ENCODE measurements at regions not wholly inside any gene's neighbourhood (a gene's known extent, or its start where the extent isn't known, plus 50 kb on each side); places are given as distances from the start of the nearest gene placed in this dataset.
A peak's percentile ranks its signal among the peaks of the same experiment; 100 is the strongest.

DNA sequence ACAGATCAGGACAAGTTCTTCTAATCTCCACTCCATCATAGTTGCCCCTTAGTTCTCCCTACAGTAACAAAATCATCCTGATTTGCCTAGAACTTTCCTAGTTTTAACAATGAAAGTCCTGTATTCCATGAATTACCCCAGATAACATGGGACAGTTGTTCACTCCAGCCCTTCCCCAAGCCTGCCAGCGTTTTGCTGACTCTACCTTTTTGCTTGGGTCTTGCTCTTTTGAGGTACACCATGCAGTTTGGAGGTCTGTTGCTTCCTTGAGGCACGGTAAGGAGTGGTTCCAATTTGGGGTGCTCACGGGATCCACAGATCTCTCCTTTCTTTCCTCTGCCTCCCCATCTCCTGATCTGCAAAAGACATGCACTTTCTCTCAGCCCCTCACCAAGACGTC lies 61.6 kb upstream of the DYRK2 start:
- no peak for DNase-seq (ENCODE audit: low read depth in 2 of 2)

DNA sequence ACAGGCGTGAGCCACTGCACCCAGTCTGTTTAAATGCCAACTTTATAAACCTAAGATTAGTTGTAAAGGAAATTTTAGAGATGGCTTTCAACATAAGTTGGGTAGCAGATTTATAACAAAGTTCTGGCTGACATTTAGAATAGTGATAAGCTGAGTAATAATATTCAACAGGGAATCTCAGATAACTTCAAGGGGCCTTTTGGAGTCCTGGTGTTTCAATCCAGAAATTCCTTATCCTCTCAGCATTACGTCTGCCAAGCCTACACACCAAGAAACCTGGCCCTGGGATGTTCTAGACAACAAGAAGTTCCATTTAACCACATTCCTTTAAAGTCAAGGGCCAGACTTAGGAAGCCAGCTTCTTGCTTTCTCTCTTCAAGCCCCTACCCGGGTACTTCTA lies 59.5 kb upstream of the DYRK2 start:
- DNase-seq (ENCODE audit: low read depth in 2 of 2): no peak

DNA sequence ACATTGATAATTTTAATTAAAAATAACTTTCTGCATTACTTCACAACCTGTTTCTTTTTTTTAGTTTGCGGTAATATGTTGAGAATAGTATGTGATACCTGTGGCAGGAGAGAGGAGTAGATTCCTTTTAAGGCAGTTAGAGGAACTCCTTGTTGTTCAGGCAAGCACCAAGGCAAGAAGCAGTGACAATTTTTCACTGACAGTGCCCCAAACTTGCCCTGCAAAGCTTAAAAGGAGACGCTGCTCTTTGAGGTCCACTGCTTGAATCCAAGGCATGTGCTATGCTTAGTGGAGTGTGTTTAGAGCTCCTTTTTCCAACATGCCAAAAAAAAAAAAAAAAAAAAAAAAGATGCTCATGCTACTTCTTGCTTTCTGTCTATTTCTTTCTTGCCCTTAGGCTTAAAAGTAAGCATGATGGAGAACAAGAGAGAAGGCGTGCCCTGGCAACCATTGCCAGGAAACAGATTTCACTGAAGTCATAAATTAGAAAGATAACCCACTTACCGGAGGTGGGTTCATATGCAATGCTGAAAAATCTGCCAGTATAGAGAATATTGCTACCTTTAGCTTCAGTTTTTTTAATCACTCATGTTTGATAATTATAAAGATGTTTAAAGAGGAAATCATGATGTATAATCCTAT lies 58.3 kb upstream of the DYRK2 start:
- no peak for DNase-seq (ENCODE audit: low read depth in 2 of 2)

DNA sequence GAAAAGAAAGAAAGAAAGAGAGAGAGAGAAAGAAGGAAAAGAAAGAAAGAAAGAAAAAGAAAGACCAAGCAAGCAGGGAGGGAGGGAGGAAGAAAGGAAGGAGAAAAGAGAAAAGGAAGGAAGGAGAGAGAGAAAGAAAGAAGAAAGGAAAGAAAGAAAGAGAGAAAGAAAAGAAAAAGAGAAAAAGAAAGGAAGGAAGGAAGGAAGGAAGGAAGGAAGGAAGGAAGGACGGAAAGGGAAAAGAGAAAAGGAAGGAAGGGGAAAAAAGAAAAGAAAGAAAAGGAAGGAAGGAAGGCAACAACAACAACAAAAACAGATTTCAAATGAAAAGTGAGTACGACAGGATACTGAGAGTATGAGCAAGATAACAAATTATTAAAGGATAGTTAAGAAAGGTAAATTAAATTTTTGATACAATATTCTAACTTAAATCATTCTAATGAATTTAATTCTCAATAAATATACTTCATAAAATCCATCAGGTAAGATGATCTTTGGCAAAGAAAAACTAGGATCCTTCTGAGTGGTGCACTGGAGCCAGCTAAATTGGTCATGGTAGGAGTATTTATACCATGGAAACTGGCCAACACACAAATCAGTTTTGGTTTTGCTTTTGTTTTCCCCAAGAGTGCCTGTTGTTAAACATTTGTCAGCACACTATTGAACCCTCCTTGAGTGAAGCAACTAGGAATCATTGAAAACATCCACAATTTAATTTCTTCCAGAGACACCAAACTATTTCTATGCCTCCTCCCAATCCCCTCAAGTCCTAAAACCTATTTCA lies 56.1 kb upstream of the DYRK2 start:
- peak; percentile 20 to 29 for DNase-seq (ENCODE audit: low read depth in 2 of 2)

DNA sequence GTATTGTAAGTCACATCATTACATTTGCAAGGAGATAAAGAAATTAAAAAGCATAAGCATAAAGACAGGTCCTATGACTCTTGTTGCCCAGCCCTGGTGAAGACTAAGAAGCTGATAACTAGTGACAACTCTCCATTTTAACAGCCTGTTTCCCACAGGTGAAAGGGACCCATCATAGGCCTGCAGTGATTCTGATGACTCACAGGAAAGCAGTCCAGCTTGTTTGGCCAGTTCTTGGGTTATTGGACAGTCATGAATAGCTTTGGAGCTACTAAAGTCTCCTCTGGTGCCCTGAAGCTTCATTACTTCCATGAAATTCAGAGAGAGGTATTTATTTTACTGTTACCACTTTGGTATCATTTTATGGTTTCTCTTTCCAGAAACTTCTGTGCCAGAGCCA lies 55.5 kb upstream of the DYRK2 start:
- DNase-seq (ENCODE audit: low read depth in 2 of 2): no peak

DNA sequence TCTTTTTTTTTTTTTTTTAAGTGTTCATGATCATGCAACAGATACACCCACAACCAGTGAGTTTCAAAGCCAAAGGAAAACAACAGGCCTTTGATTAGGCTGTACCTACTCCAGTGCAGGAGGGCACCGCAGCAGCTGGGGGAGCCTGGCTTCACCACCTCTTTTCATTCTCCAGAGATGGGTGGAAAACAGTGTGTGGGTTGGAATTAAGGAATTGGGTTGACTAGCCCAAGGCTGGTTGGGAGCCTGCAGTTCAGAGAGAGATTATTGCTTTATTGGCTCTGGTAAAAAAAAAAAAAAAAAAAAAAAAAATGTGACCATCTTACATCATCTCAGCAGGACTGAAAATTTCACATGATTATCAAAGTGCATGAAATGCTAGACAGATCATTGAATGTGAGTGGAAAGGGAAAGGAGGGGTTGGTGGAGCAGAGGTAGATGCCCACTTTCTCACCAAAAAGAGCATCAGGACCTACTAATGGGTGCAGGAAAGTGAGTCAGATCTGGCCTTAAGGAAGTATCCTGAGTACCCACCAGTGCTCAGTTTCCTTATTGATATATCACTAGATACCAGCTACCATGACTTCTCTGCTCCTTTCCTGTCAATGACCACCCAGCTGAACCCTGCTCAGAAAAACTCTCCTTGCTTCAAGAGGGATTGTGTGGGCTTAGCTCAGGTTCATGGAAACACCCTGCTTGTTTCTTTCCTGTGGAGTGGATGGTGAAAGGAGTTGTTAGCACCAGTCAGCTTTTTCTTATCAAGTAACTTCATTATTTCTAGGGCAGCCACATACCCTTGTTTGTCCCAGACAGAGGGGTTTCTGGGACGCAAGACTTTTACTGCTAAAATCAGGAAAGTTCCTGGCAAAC lies 54.8 kb upstream of the DYRK2 start:
- DNase-seq (ENCODE audit: low read depth in 2 of 2): no peak

DNA sequence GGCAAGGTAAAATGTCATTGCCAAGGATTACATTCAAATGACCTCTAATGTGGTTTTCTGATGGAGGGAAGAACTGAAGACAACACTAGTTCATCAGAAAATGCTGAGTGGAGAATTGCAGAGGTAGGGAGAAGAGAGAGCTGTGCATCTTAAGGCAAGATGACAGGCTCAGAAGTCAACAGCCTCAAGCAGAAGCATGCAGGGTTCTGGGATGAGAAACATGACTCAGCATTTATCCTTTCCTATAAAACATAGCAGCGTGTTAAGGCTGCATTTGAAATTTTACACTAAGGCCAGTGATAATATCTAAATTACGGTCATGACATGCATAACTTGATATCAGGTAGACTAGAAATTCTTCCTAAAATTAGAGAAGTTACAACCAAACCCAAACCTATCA lies 53.7 kb upstream of the DYRK2 start:
- DNase-seq (ENCODE audit: low read depth in 2 of 2): no peak

DNA sequence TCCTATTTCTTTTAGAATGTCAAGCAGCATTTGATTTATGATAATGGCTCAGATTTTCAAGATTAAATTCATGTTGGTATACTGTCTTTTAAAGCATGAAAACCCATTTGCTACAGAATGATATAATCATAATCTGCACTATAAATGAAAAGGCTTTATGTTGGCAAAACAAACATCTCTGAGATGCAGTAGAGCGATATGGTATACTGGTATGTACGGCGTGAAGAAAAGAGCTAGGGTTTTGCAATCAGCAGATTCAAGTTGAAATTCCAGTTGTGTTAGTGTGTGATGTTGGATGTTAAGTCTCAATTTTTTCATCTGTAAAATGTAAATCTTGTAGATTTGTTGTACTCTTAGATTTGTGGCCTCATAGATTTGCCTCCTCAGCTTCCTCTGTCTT lies 53.2 kb upstream of the DYRK2 start:
- no peak for DNase-seq (ENCODE audit: low read depth in 2 of 2)

DNA sequence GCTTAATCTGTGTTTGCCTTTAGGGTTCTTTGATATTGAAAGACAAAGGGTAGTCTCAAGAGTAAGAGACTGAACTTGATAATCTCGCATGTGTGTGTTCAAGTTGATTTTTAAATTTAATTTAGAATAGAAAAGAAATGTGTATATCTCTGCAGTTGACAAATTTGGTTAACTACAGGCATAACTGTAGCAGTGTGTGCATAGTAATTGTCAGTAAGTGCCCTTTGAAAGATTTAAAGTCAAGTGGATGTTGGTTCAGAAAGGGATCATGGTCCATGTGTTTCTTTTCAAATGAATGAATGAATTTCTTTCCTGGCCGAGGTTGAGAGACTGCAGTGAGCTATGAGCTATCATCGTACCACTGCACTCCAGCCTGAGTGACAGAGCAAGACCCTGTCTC lies 49.9 kb upstream of the DYRK2 start:
- no peak for DNase-seq (ENCODE audit: low read depth in 2 of 2)
